Esophagus muscularis mucosa (tissue), 4 donors: ENCODE measurements at regions not wholly inside any gene's neighbourhood (a gene's known extent, or its start where the extent isn't known, plus 50 kb on each side); places are given as distances from the start of the nearest gene placed in this dataset.
A peak's percentile ranks its signal among the peaks of the same experiment; 100 is the strongest.

Experiments used
- DNase-seq: peaks from one replicate; pipeline ENCODE4 v3.0.0-alpha.2; 2017; ENCODE audit errors: extremely low spot score
- H3K27ac ChIP-seq, 4 donors: fragments of 200-600 bp; sonication (generic); replicated peaks in 1 of 4; 1 replicate in 3 of 4; 2 replicates in 1 of 4; pipeline ENCODE4 v1.5.1; 2016 to 2019; ENCODE audit warnings: mild to moderate bottlenecking in 1 of 4
- H3K27me3 ChIP-seq, 4 donors: fragments of 200-600 bp; sonication (generic); one replicate each; pipeline versions ENCODE4 v1.5.1 to v1.6.0; 2016 to 2019
- H3K36me3 ChIP-seq, 4 donors: fragments of 200-600 bp; sonication (generic); one replicate each; pipeline ENCODE4 v1.5.1; 2016 to 2019
- H3K4me1 ChIP-seq, 4 donors: fragments of 200-600 bp; sonication (generic); one replicate each; pipeline ENCODE4 v1.5.1; 2016 to 2019
- H3K4me3 ChIP-seq, 4 donors: fragments of 200-600 bp; sonication (generic); 1 replicate in 2 of 4; 2 replicates in 2 of 4; pipeline ENCODE4 v1.5.1; 2016 to 2019; ENCODE audit warnings: mild to moderate bottlenecking in 4 of 4, moderate library complexity in 1 of 4
- H3K9me3 ChIP-seq, 4 donors: fragments of 200-600 bp; sonication (generic); 1 replicate in 3 of 4; 2 replicates in 1 of 4; pipeline ENCODE4 v1.5.1; 2016 to 2019
- EP300 ChIP-seq: sonication (generic); formaldehyde crosslinking; IDR thresholded peaks from one replicate; pipeline ENCODE4 v1.6.1; 2017; ENCODE audit warnings: antibody characterized with exemption
- POLR2A ChIP-seq: fragments of 450-650 bp; IDR thresholded peaks from one replicate; pipeline ENCODE4 v1.6.1; 2017; ENCODE audit warnings: antibody characterized with exemption, moderate library complexity, mild to moderate bottlenecking, low read depth
- POLR2AphosphoS5 ChIP-seq, 2 donors: sonication (generic); formaldehyde crosslinking; IDR thresholded peaks; one replicate each; pipeline ENCODE4 v1.6.1; 2017; ENCODE audit warnings: antibody characterized with exemption in 2 of 2
- WGBS: methylation state at CpG from one replicate; pipeline ENCODE4 v1.1.5; 2018; 5-methylcytosine and 5-hydroxymethylcytosine counted together
- intact Hi-C: fragments of 100-400 bp; cut with DNase I; formaldehyde crosslinking; loops from one replicate; pipeline ENCODE4 v1.15.1; 2023
- TF ChIP-seq, protein P1 (sequence below), 3 experiments: fragments of 200-600 bp in 2 of 3; fragments of 450-650 bp in 1 of 3; sonication (generic) in 2 of 3; IDR thresholded peaks; one replicate each; pipeline ENCODE4 v1.5.1; 2017 to 2019; ENCODE audit warnings: antibody characterized with exemption in 3 of 3, mild to moderate bottlenecking in 2 of 3, moderate library complexity in 1 of 3

DNA sequence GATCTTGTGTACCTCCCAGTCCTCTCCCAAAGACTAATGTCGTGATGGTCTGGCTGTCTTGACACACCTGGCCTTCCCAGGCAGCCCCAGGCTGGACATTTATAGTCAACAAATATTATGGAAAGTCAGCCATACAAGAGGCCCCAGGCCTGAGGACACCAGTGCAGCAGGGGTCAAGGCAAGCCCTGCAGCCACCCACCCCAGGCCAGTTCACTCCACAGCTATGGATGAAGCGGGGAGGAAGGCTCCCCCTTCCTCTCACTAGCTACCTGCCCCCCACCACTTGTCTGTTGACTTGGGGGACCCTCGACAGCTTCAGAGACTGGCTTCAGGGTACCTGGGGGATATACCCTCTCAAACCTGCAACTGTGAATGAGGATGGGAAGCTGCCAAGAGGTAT is 132.1 kb downstream of the MRPL14 start:
- DNase-seq, result no peak
- TF ChIP-seq POLR2A, result no peak
- no peak for TF ChIP-seq EP300
- Histone ChIP-seq H3K4me3 (no peak overlapping the region), H3K4me1 (peaks cover 25 to 44% (median 27%) of the 10 kb centered on the region in 4 donors), H3K36me3 (no peaks in the 10 kb centered on the region), H3K9me3 (no peaks in the 10 kb centered on the region), H3K27ac (peak overlapping the region in 1 of 4 donors; percentile 76), H3K27me3 (no peaks in the 10 kb centered on the region)
- intact Hi-C loops, result no loop called here
- WGBS, result 96% methylated on average over 2 of the region's 3 CpGs

DNA sequence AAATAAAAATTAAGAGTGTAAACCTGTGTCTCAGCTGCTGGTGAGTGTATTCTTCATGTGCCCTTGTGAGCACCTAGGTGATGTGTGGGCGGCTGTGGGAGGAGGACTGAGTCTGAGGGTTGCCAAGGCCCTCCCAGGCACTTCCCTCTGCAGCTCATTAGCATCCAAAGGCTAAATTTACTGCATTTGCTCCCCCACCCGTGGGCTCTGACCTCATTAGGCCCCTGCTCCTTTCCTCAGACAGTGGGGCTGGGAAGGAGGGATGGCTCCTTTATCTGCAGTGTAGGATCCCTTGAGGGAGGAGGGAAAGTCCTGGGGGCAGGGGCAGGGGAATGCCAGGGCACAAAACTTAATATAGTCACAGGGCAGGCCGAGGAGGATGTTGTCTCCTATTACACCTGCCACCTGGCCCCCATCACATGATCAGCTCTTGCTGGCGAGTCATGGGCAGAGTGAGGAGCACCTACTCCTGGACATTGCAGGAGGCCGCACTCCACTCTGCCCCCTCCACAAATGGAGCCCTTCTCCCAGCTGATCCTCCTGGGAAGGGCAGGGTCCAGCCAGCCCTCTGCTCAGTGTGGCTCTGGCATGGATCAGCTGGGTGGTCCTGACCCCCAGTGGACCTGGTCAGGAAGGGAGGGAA is 133.2 kb downstream of the MRPL14 start:
- H3K9me3 ChIP-seq, result no peaks in the 10 kb centered on the region
- no peak overlapping the region for H3K27ac ChIP-seq
- no peak overlapping the region for H3K4me3 ChIP-seq
- TF ChIP-seq, protein P1, sequence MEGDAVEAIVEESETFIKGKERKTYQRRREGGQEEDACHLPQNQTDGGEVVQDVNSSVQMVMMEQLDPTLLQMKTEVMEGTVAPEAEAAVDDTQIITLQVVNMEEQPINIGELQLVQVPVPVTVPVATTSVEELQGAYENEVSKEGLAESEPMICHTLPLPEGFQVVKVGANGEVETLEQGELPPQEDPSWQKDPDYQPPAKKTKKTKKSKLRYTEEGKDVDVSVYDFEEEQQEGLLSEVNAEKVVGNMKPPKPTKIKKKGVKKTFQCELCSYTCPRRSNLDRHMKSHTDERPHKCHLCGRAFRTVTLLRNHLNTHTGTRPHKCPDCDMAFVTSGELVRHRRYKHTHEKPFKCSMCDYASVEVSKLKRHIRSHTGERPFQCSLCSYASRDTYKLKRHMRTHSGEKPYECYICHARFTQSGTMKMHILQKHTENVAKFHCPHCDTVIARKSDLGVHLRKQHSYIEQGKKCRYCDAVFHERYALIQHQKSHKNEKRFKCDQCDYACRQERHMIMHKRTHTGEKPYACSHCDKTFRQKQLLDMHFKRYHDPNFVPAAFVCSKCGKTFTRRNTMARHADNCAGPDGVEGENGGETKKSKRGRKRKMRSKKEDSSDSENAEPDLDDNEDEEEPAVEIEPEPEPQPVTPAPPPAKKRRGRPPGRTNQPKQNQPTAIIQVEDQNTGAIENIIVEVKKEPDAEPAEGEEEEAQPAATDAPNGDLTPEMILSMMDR (IDR thresholded peaks at IDR 0.05), result no peak
- TF ChIP-seq EP300, result no peak
- no peak for TF ChIP-seq POLR2A
- TF ChIP-seq POLR2AphosphoS5 (IDR thresholded peaks at IDR 0.05), result no peak
- intact Hi-C loops, result no loop called here
- no peaks in the 10 kb centered on the region for H3K36me3 ChIP-seq
- 53% methylated on average over 4 of the region's 5 CpGs for WGBS
- DNase-seq, result no peak
- H3K4me1 ChIP-seq, result peaks cover 33 to 52% (median 35%) of the 10 kb centered on the region in 4 donors
- no peaks in the 10 kb centered on the region for H3K27me3 ChIP-seq

DNA sequence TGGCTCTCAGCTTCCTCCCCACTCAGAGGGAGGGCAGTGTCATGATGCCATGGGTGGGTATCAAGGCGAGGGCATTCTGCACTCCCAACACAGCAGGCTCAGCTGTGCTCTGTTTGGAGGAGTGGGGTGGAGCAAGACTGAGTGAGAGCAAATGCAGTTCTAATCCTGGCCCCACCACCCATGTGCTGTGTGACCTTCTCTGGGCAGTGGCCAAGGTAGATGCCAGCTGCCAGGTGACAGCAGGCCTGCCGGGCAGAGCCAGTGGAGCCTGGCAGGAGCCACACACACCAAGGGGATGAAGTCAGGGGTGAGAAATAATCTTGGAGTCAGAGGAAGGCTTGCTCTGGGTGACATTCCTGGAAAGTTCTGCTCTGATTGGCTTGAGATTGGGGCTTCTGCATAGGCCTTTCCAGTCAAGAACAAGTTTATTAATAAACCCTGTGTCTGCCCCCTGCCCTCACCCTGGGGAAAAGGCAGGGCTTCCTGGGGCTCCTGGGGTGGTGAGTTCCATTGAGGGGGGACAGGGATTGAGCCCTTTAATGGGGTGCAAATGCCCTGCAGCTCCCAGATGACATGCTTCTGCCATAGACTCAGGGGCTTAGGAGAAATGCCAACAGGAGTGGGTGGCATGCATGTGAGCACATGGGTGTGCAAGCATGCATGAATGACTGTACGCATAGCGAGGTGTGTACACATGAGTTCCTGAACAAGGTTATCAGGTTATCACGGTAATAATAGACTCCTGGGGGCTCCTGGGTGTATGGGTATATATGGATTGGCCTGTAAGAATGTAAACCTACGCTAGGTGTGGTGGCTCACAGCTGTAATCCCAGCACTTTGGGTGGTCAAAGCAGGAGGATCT is 134.2 kb downstream of the MRPL14 start:
- Histone ChIP-seq H3K27ac (no peak overlapping the region), H3K4me3 (no peak overlapping the region), H3K9me3 (no peaks in the 10 kb centered on the region), H3K4me1 (peaks cover 33 to 52% (median 35%) of the 10 kb centered on the region in 4 donors), H3K36me3 (no peaks in the 10 kb centered on the region), H3K27me3 (no peaks in the 10 kb centered on the region)
- WGBS, result 80% methylated on average over 6 of the region's 6 CpGs
- DNase-seq, result no peak
- TF ChIP-seq, protein P1 (IDR thresholded peaks at IDR 0.05), result no peak
- TF ChIP-seq POLR2AphosphoS5 (IDR thresholded peaks at IDR 0.05) (no peak), EP300 (no peak), POLR2A (no peak)
- intact Hi-C loops, result no loop called here

DNA sequence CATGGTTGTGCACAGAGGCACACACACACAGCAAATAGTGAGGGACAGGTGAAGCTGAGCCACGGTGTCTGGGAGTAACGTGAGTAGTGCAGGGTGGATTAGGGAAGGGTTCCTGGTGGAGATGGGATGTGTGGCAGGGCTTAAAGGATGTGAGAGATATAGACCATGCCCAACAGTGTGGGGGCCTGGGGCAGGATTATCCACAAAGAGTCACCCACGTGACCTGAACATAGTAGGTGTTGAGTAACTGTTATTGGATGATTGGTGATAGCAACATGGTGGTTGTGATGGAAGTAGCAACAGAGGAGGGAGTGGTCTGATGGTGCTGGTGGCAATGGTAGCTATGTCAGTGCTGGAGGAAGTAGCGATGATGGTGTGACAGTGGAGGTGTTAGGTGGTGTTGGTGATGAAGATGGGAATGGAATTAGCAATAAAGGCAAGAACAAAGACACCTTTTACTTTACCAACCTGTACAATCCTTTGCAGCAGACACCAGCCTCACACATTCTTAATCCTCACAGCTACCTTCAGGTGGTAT is 135.1 kb downstream of the MRPL14 start:
- TF ChIP-seq POLR2AphosphoS5 (IDR thresholded peaks at IDR 0.05), result no peak
- TF ChIP-seq, protein P1 (IDR thresholded peaks at IDR 0.05), result no peak
- TF ChIP-seq EP300, result no peak
- TF ChIP-seq POLR2A, result no peak
- peaks cover 33 to 52% (median 35%) of the 10 kb centered on the region in 4 donors for H3K4me1 ChIP-seq
- no peak for DNase-seq
- H3K9me3 ChIP-seq, result no peaks in the 10 kb centered on the region
- no peaks in the 10 kb centered on the region for H3K36me3 ChIP-seq
- no peaks in the 10 kb centered on the region for H3K27me3 ChIP-seq
- H3K27ac ChIP-seq, result no peak overlapping the region
- 92% methylated on average over 4 of the region's 4 CpGs for WGBS
- no peak overlapping the region for H3K4me3 ChIP-seq
- intact Hi-C loops, result no loop called here
